ENCODE measurements at regions not wholly inside any gene's neighbourhood (a gene's known extent, or its start where the extent isn't known, plus 50 kb on each side); places are given as distances from the start of the nearest gene placed in this dataset.

GRCh38 chr18:42274488-42275137, 319.6 kb downstream of the PIK3C3 start:
- Histone ChIP-seq H3K36me3 (ENCODE audit: control insufficient read depth in 2 of 2, insufficient read depth in 2 of 2, low read length in 1 of 2) (no peaks in the 10 kb centered on the region), H3K27ac (ENCODE audit: low read depth in 1 of 2, low read length in 1 of 2) (no peak overlapping the region), H3K9me3 (ENCODE audit: control insufficient read depth in 2 of 2, insufficient read depth in 1 of 2, low read length in 1 of 2) (no peaks in the 10 kb centered on the region), H3K4me3 (ENCODE audit: low read length in 2 of 2) (no peak overlapping the region), H3K4me1 (ENCODE audit: control insufficient read depth in 2 of 2, insufficient read depth in 2 of 2, low read length in 2 of 2) (no peaks in the 10 kb centered on the region), H3K27me3 (ENCODE audit: control insufficient read depth in 2 of 2, insufficient read depth in 1 of 2, low read length in 1 of 2) (no peaks in the 10 kb centered on the region)
- no peak for DNase-seq (ENCODE audit: low read depth in 6 of 9, low spot score in 9 of 9)
- WGBS, result 0% methylated on average over 1 of the region's 1 CpG

- 96% methylated on average over 2 of the region's 2 CpGs for WGBS
- H3K9me3 ChIP-seq (ENCODE audit: control insufficient read depth in 2 of 2, insufficient read depth in 1 of 2, low read length in 1 of 2), result no peaks in the 10 kb centered on the region
- no peaks in the 10 kb centered on the region for H3K36me3 ChIP-seq (ENCODE audit: control insufficient read depth in 2 of 2, insufficient read depth in 2 of 2, low read length in 1 of 2)
- H3K27me3 ChIP-seq (ENCODE audit: control insufficient read depth in 2 of 2, insufficient read depth in 1 of 2, low read length in 1 of 2), result no peaks in the 10 kb centered on the region
- H3K27ac ChIP-seq (ENCODE audit: low read depth in 1 of 2, low read length in 1 of 2), result no peak overlapping the region
- no peaks in the 10 kb centered on the region for H3K4me1 ChIP-seq (ENCODE audit: control insufficient read depth in 2 of 2, insufficient read depth in 2 of 2, low read length in 2 of 2)
- H3K4me3 ChIP-seq (ENCODE audit: low read length in 2 of 2), result no peak overlapping the region
- DNase-seq (ENCODE audit: low read depth in 6 of 9, low spot score in 9 of 9), result no peak
These were observed 320.1 kb downstream of the PIK3C3 start for GRCh38 chr18:42275138-42275535.

GRCh38 chr18:42275949-42276730, 321.1 kb downstream of the PIK3C3 start:
- H3K27me3 ChIP-seq (ENCODE audit: control insufficient read depth in 2 of 2, insufficient read depth in 1 of 2, low read length in 1 of 2), result no peaks in the 10 kb centered on the region
- H3K27ac ChIP-seq (ENCODE audit: low read depth in 1 of 2, low read length in 1 of 2), result no peak overlapping the region
- DNase-seq (ENCODE audit: low read depth in 6 of 9, low spot score in 9 of 9), result no peak
- H3K36me3 ChIP-seq (ENCODE audit: control insufficient read depth in 2 of 2, insufficient read depth in 2 of 2, low read length in 1 of 2), result no peaks in the 10 kb centered on the region
- no peaks in the 10 kb centered on the region for H3K9me3 ChIP-seq (ENCODE audit: control insufficient read depth in 2 of 2, insufficient read depth in 1 of 2, low read length in 1 of 2)
- no peaks in the 10 kb centered on the region for H3K4me1 ChIP-seq (ENCODE audit: control insufficient read depth in 2 of 2, insufficient read depth in 2 of 2, low read length in 2 of 2)
- no peak overlapping the region for H3K4me3 ChIP-seq (ENCODE audit: low read length in 2 of 2)
- whole genome bisulfite sequencing, result 75% methylated on average over 7 of the region's 8 CpGs

GRCh38 chr18:42281124-42281523, 326.1 kb downstream of the PIK3C3 start:
- Histone ChIP-seq H3K4me1 (ENCODE audit: control insufficient read depth in 2 of 2, insufficient read depth in 2 of 2, low read length in 2 of 2) (no peaks in the 10 kb centered on the region), H3K9me3 (ENCODE audit: control insufficient read depth in 2 of 2, insufficient read depth in 1 of 2, low read length in 1 of 2) (no peaks in the 10 kb centered on the region), H3K4me3 (ENCODE audit: low read length in 2 of 2) (no peak overlapping the region), H3K36me3 (ENCODE audit: control insufficient read depth in 2 of 2, insufficient read depth in 2 of 2, low read length in 1 of 2) (no peaks in the 10 kb centered on the region), H3K27me3 (ENCODE audit: control insufficient read depth in 2 of 2, insufficient read depth in 1 of 2, low read length in 1 of 2) (no peaks in the 10 kb centered on the region), H3K27ac (ENCODE audit: low read depth in 1 of 2, low read length in 1 of 2) (no peak overlapping the region)
- DNase-seq (ENCODE audit: low read depth in 6 of 9, low spot score in 9 of 9), result no peak

GRCh38 chr18:42281851-42282250, 326.8 kb downstream of the PIK3C3 start:
- no peaks in the 10 kb centered on the region for H3K4me1 ChIP-seq (ENCODE audit: control insufficient read depth in 2 of 2, insufficient read depth in 2 of 2, low read length in 2 of 2)
- no peaks in the 10 kb centered on the region for H3K9me3 ChIP-seq (ENCODE audit: control insufficient read depth in 2 of 2, insufficient read depth in 1 of 2, low read length in 1 of 2)
- no peak for DNase-seq (ENCODE audit: low read depth in 6 of 9, low spot score in 9 of 9)
- H3K27ac ChIP-seq (ENCODE audit: low read depth in 1 of 2, low read length in 1 of 2), result no peak overlapping the region
- H3K36me3 ChIP-seq (ENCODE audit: control insufficient read depth in 2 of 2, insufficient read depth in 2 of 2, low read length in 1 of 2), result no peaks in the 10 kb centered on the region
- no peaks in the 10 kb centered on the region for H3K27me3 ChIP-seq (ENCODE audit: control insufficient read depth in 2 of 2, insufficient read depth in 1 of 2, low read length in 1 of 2)
- no peak overlapping the region for H3K4me3 ChIP-seq (ENCODE audit: low read length in 2 of 2)

GRCh38 chr18:42287047-42287446, 332.0 kb downstream of the PIK3C3 start:
- H3K27ac ChIP-seq (ENCODE audit: low read depth in 1 of 2, low read length in 1 of 2), result no peak overlapping the region
- H3K4me1 ChIP-seq (ENCODE audit: control insufficient read depth in 2 of 2, insufficient read depth in 2 of 2, low read length in 2 of 2), result no peaks in the 10 kb centered on the region
- WGBS, result 96% methylated on average over 1 of the region's 1 CpG
- DNase-seq (ENCODE audit: low read depth in 6 of 9, low spot score in 9 of 9), result no peak
- no peaks in the 10 kb centered on the region for H3K36me3 ChIP-seq (ENCODE audit: control insufficient read depth in 2 of 2, insufficient read depth in 2 of 2, low read length in 1 of 2)
- no peaks in the 10 kb centered on the region for H3K9me3 ChIP-seq (ENCODE audit: control insufficient read depth in 2 of 2, insufficient read depth in 1 of 2, low read length in 1 of 2)
- H3K27me3 ChIP-seq (ENCODE audit: control insufficient read depth in 2 of 2, insufficient read depth in 1 of 2, low read length in 1 of 2), result no peaks in the 10 kb centered on the region
- no peak overlapping the region for H3K4me3 ChIP-seq (ENCODE audit: low read length in 2 of 2)

- no peaks in the 10 kb centered on the region for H3K9me3 ChIP-seq (ENCODE audit: control insufficient read depth in 2 of 2, insufficient read depth in 1 of 2, low read length in 1 of 2)
- DNase-seq (ENCODE audit: low read depth in 6 of 9, low spot score in 9 of 9), result no peak
- H3K4me1 ChIP-seq (ENCODE audit: control insufficient read depth in 2 of 2, insufficient read depth in 2 of 2, low read length in 2 of 2), result no peaks in the 10 kb centered on the region
- H3K36me3 ChIP-seq (ENCODE audit: control insufficient read depth in 2 of 2, insufficient read depth in 2 of 2, low read length in 1 of 2), result no peaks in the 10 kb centered on the region
- no peak overlapping the region for H3K4me3 ChIP-seq (ENCODE audit: low read length in 2 of 2)
- H3K27ac ChIP-seq (ENCODE audit: low read depth in 1 of 2, low read length in 1 of 2), result no peak overlapping the region
- 94% methylated on average over 1 of the region's 1 CpG for WGBS
- no peaks in the 10 kb centered on the region for H3K27me3 ChIP-seq (ENCODE audit: control insufficient read depth in 2 of 2, insufficient read depth in 1 of 2, low read length in 1 of 2)
These were observed 333.1 kb downstream of the PIK3C3 start for GRCh38 chr18:42288129-42288528.

GRCh38 chr18:42289526-42289925, 334.5 kb downstream of the PIK3C3 start:
- Histone ChIP-seq H3K27ac (ENCODE audit: low read depth in 1 of 2, low read length in 1 of 2) (no peak overlapping the region), H3K36me3 (ENCODE audit: control insufficient read depth in 2 of 2, insufficient read depth in 2 of 2, low read length in 1 of 2) (no peaks in the 10 kb centered on the region), H3K9me3 (ENCODE audit: control insufficient read depth in 2 of 2, insufficient read depth in 1 of 2, low read length in 1 of 2) (no peaks in the 10 kb centered on the region), H3K4me1 (ENCODE audit: control insufficient read depth in 2 of 2, insufficient read depth in 2 of 2, low read length in 2 of 2) (no peaks in the 10 kb centered on the region), H3K4me3 (ENCODE audit: low read length in 2 of 2) (no peak overlapping the region), H3K27me3 (ENCODE audit: control insufficient read depth in 2 of 2, insufficient read depth in 1 of 2, low read length in 1 of 2) (no peaks in the 10 kb centered on the region)
- WGBS, result 85% methylated on average over 4 of the region's 4 CpGs
- DNase-seq (ENCODE audit: low read depth in 6 of 9, low spot score in 9 of 9), result no peak

GRCh38 chr18:42290318-42291307, 335.6 kb downstream of the PIK3C3 start:
- H3K4me3 ChIP-seq (ENCODE audit: low read length in 2 of 2), result no peak overlapping the region
- DNase-seq (ENCODE audit: low read depth in 6 of 9, low spot score in 9 of 9), result no peak
- no peaks in the 10 kb centered on the region for H3K36me3 ChIP-seq (ENCODE audit: control insufficient read depth in 2 of 2, insufficient read depth in 2 of 2, low read length in 1 of 2)
- no peak overlapping the region for H3K27ac ChIP-seq (ENCODE audit: low read depth in 1 of 2, low read length in 1 of 2)
- H3K9me3 ChIP-seq (ENCODE audit: control insufficient read depth in 2 of 2, insufficient read depth in 1 of 2, low read length in 1 of 2), result no peaks in the 10 kb centered on the region
- no peaks in the 10 kb centered on the region for H3K27me3 ChIP-seq (ENCODE audit: control insufficient read depth in 2 of 2, insufficient read depth in 1 of 2, low read length in 1 of 2)
- 85% methylated on average over 7 of the region's 7 CpGs for WGBS
- H3K4me1 ChIP-seq (ENCODE audit: control insufficient read depth in 2 of 2, insufficient read depth in 2 of 2, low read length in 2 of 2), result no peaks in the 10 kb centered on the region
